ENCODE measurements at regions not wholly inside any gene's neighbourhood (a gene's known extent, or its start where the extent isn't known, plus 50 kb on each side); places are given as distances from the start of the nearest gene placed in this dataset.
A peak's percentile ranks its signal among the peaks of the same experiment; 100 is the strongest.

DNA sequence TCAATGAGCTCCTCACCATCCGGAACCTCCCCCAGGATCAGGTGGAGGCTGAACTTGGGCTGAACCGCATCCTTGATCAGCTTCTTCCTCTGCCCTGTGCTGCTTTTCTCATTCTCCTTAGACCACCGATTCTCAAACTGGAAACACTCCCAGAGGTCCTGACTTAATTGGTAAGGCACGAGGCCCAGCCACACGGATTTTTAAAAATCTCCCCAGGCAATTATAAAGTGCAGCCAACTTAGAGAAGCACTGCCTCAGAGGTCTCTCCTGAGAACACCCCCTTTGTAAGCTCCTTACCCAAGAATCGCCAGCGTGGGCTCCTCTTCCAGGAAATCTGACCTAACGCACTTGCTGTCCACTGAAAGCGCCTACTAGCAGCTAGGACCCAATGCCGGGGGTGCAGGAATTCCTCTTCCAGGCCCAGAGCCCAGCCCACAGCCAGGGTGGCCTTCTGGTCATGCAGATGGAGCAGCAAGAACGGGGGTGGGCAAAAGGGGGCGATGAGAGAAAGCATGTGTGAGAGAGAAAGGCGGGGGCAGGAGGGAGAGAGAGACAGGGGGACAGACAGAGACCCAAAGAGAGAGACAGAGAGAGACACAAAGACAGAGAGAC is 66.9 kb upstream of the CACNA1A start:
- peak; percentile 40 for DNase-seq

GRCh38 chr19:13561461-13561860 is 55.2 kb upstream of the CACNA1A start:
- DNase-seq: no peak
- Histone ChIP-seq H3K27me3 (ENCODE audit: control insufficient read depth, insufficient read depth, low read length) (no peaks in the 10 kb centered on the region), H3K36me3 (replicated peaks; ENCODE audit: control insufficient read depth, insufficient read depth, low read length) (no peaks in the 10 kb centered on the region), H3K4me3 (ENCODE audit: insufficient read depth, low read depth, low read length) (no peak overlapping the region)

More for the DNA sequence above, 66.9 kb upstream of the CACNA1A start:
- no peaks in the 10 kb centered on the region for H3K27me3 ChIP-seq (ENCODE audit: control insufficient read depth, insufficient read depth, low read length)
- no peaks in the 10 kb centered on the region for H3K36me3 ChIP-seq (replicated peaks; ENCODE audit: control insufficient read depth, insufficient read depth, low read length)
- no peak overlapping the region for H3K4me3 ChIP-seq (ENCODE audit: insufficient read depth, low read depth, low read length)

DNA sequence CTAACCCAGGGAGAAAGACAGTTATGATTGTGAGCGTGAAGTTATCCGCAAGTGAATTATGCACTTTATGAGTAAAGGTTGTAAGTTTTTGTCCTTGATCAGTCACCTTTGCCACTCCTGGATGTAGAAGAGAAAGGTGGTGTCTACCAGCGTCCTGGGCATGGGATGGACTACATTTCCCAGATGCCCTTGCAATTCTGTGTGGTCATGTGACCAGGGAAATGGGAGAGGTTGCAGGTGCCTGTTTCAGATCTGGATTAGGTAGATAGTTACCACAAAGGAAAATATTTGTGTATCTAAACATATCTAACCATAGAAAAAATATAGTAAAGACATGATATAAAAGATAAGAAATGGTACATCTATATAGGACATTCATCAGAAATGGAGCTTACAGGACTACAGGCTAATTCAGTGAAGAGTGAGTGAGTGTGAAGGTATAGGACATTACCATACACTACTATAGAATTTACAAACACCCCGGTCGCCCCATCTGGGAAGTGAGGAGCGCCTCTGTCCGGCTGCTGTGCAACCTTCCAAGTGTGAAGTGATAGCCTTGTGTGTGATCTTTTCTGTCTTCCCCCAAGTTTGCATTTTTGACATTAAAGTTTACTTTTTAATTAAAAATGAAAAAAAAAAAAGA is 51.6 kb upstream of the CACNA1A start:
- Histone ChIP-seq H3K27me3 (ENCODE audit: control insufficient read depth, insufficient read depth, low read length) (no peaks in the 10 kb centered on the region), H3K4me3 (ENCODE audit: insufficient read depth, low read depth, low read length) (no peak overlapping the region), H3K36me3 (replicated peaks; ENCODE audit: control insufficient read depth, insufficient read depth, low read length) (no peaks in the 10 kb centered on the region)
- DNase-seq: peak; percentile 53

GRCh38 chr19:13556552-13556951 is 50.3 kb upstream of the CACNA1A start:
- Histone ChIP-seq H3K36me3 (replicated peaks; ENCODE audit: control insufficient read depth, insufficient read depth, low read length) (no peaks in the 10 kb centered on the region), H3K27me3 (ENCODE audit: control insufficient read depth, insufficient read depth, low read length) (no peaks in the 10 kb centered on the region), H3K4me3 (ENCODE audit: insufficient read depth, low read depth, low read length) (no peak overlapping the region)
- DNase-seq: no peak
